CD14-positive monocyte (primary cell): ENCODE measurements at regions not wholly inside any gene's neighbourhood (a gene's known extent, or its start where the extent isn't known, plus 50 kb on each side); places are given as distances from the start of the nearest gene placed in this dataset.

Experiments
- DNase-seq, 3 donors: peaks; one replicate each; pipeline ENCODE4 v3.0.0-alpha.2; 2011 to 2022
- H2AFZ ChIP-seq: 2 replicates; pipeline ENCODE4 v1.6.0; 2012; ENCODE audit warnings: mild to moderate bottlenecking, low read depth, low read length, inconsistent platforms; ENCODE audit not compliant: insufficient read depth, poor library complexity, severe bottlenecking
- H3K27ac ChIP-seq, 2 donors: 1 replicate in 1 of 2; 2 replicates in 1 of 2; pipeline ENCODE4 v1.5.1; 2012 to 2013; ENCODE audit warnings: low read length in 2 of 2, control low read depth in 1 of 2, inconsistent platforms in 1 of 2, low read depth in 1 of 2, mild to moderate bottlenecking in 1 of 2
- H3K27me3 ChIP-seq, 2 donors: one replicate each; pipeline versions ENCODE4 v1.6.0 to v1.6.1; 2011 to 2013; ENCODE audit warnings: low read length in 2 of 2; ENCODE audit not compliant: control insufficient read depth in 2 of 2, insufficient read depth in 2 of 2
- H3K36me3 ChIP-seq, 2 donors: replicated peaks in 1 of 2; 1 replicate in 1 of 2; 2 replicates in 1 of 2; pipeline versions ENCODE4 v1.5.1 to v1.6.1; 2012 to 2013; ENCODE audit warnings: low read length in 2 of 2, control low read depth in 1 of 2, inconsistent platforms in 1 of 2, mild to moderate bottlenecking in 1 of 2; ENCODE audit not compliant: insufficient read depth in 2 of 2, control insufficient read depth in 1 of 2
- H3K4me1 ChIP-seq, 2 donors: 1 replicate in 1 of 2; 2 replicates in 1 of 2; pipeline versions ENCODE4 v1.5.1 to v1.6.1; 2012 to 2013; ENCODE audit warnings: low read length in 2 of 2, control low read depth in 1 of 2, inconsistent platforms in 1 of 2, mild to moderate bottlenecking in 1 of 2, moderate library complexity in 1 of 2; ENCODE audit not compliant: insufficient read depth in 2 of 2, control insufficient read depth in 1 of 2
- H3K4me2 ChIP-seq: replicated peaks from 2 replicates; pipeline ENCODE3; 2012; ENCODE audit warnings: low read length, moderate library complexity, mild to moderate bottlenecking; ENCODE audit not compliant: poor library complexity, severe bottlenecking; ENCODE audit errors: extremely low read depth
- H3K4me3 ChIP-seq, 3 experiments: fragments of 200-600 bp in 1 of 3; sonication (generic) in 1 of 3; replicated peaks in 1 of 3; 1 replicate in 2 of 3; 2 replicates in 1 of 3; pipeline ENCODE4 v1.5.1; 2011 to 2013; ENCODE audit warnings: low read length in 3 of 3, mild to moderate bottlenecking in 3 of 3, control low read depth in 2 of 3, low read depth in 2 of 3, inconsistent platforms in 1 of 3, moderate library complexity in 1 of 3
- H3K79me2 ChIP-seq: 2 replicates; pipeline ENCODE4 v1.6.0; 2012; ENCODE audit warnings: mild to moderate bottlenecking, control low read depth, inconsistent platforms, low read length, moderate library complexity; ENCODE audit not compliant: insufficient read depth
- H3K9ac ChIP-seq: 2 replicates; pipeline ENCODE4 v1.6.0; 2017; ENCODE audit warnings: low read length, mild to moderate bottlenecking; ENCODE audit not compliant: insufficient read depth, poor library complexity, severe bottlenecking
- H3K9me3 ChIP-seq, 2 donors: replicated peaks in 1 of 2; 1 replicate in 1 of 2; 2 replicates in 1 of 2; pipeline versions ENCODE4 v1.5.1 to v1.6.1; 2012 to 2013; ENCODE audit warnings: low read length in 2 of 2, control low read depth in 1 of 2; ENCODE audit not compliant: control insufficient read depth in 1 of 2, insufficient read depth in 1 of 2
- H4K20me1 ChIP-seq: 2 replicates; pipeline ENCODE4 v1.6.0; 2012; ENCODE audit warnings: mild to moderate bottlenecking, low read length, control low read depth, moderate library complexity; ENCODE audit not compliant: insufficient read depth
- H3K27ac Mint-ChIP-seq, 7 donors: one replicate each; pipeline ENCODE4 v1.8.0; 2020; ENCODE audit warnings: mild to moderate bottlenecking in 7 of 7, mixed read lengths in 7 of 7, moderate library complexity in 6 of 7, inconsistent platforms in 2 of 7
- H3K27me3 Mint-ChIP-seq, 3 donors: one replicate each; pipeline ENCODE4 v1.8.0; 2021 to 2022; ENCODE audit warnings: low read depth in 3 of 3, mild to moderate bottlenecking in 3 of 3, mixed read lengths in 3 of 3, moderate library complexity in 3 of 3, inconsistent platforms in 1 of 3
- H3K36me3 Mint-ChIP-seq, 2 donors: one replicate each; pipeline ENCODE4 v1.8.0; 2020; ENCODE audit warnings: mixed read lengths in 2 of 2, inconsistent platforms in 1 of 2, mild to moderate bottlenecking in 1 of 2
- H3K4me1 Mint-ChIP-seq: one replicate; pipeline ENCODE4 v1.8.0; 2020; ENCODE audit warnings: mild to moderate bottlenecking, mixed read lengths
- H3K4me3 Mint-ChIP-seq, 2 donors: one replicate each; pipeline ENCODE4 v1.8.0; 2020; ENCODE audit warnings: mild to moderate bottlenecking in 2 of 2, mixed read lengths in 2 of 2, moderate library complexity in 1 of 2
- H3K9me3 Mint-ChIP-seq, 7 donors: one replicate each; pipeline ENCODE4 v1.8.0; 2020 to 2022; ENCODE audit warnings: mixed read lengths in 7 of 7, mild to moderate bottlenecking in 6 of 7, moderate library complexity in 6 of 7, inconsistent platforms in 2 of 7
- CTCF ChIP-seq: fragments of 200-600 bp; IDR thresholded peaks from one replicate; pipeline ENCODE4 v1.8.0; 2022; ENCODE audit warnings: antibody characterized with exemption, mild to moderate bottlenecking
- WGBS: methylation state at CpG from one replicate; pipeline ENCODE4 v1.1.5; 2013; ENCODE audit warnings: missing lambda C conversion rate; ENCODE audit not compliant: insufficient coverage; 5-methylcytosine and 5-hydroxymethylcytosine counted together
- intact Hi-C, 2 donors: fragments of 100-400 bp; cut with micrococcal nuclease; formaldehyde crosslinking; loops; one replicate each; pipeline versions ENCODE4 v1.15.0 to v1.15.1; 2023

- intact Hi-C loops = no loop called here
Measured at GRCh38 chr6:14889188-14889587, 356.7 kb upstream of the JARID2 start.

More at GRCh38 chr6:14889188-14889587, 356.7 kb upstream of the JARID2 start:
- Mint-ChIP-seq H3K9me3 (peaks cover 8 to 22% (median 20%) of the 10 kb centered on the region in 7 donors), H3K4me3 (no peak overlapping the region), H3K36me3 (peaks cover 7 to 14% of the 10 kb centered on the region in 2 donors), H3K4me1 (peaks cover 43% of the 10 kb centered on the region), H3K27me3 (peaks cover 0 to 4% (median 1%) of the 10 kb centered on the region in 3 donors), H3K27ac (peak overlapping the region in 6 of 7 donors; percentile 81 to 96 (median 92))
- TF ChIP-seq CTCF = no peak
- Histone ChIP-seq H3K36me3 (no peaks in the 10 kb centered on the region), H3K79me2 (no peaks in the 10 kb centered on the region), H3K4me1 (peaks cover 31 to 42% of the 10 kb centered on the region in 2 donors), H3K9me3 (peaks cover 8 to 14% of the 10 kb centered on the region in 2 donors), H3K4me2 (no peak overlapping the region), H3K27ac (peak overlapping the region in 1 of 2 donors; percentile 87), H2AFZ (no peak overlapping the region), H3K9ac (no peak overlapping the region), H4K20me1 (no peaks in the 10 kb centered on the region), H3K27me3 (no peaks in the 10 kb centered on the region), H3K4me3 (no peak overlapping the region)
- peak; percentile 64 to 78 (median 71) for DNase-seq
- 100% methylated on average over 1 of the region's 2 CpGs for WGBS
